GM18951 (cell line): ENCODE measurements at regions not wholly inside any gene's neighbourhood (a gene's known extent, or its start where the extent isn't known, plus 50 kb on each side); places are given as distances from the start of the nearest gene placed in this dataset.

Source experiments
- POLR2A ChIP-seq: IDR thresholded peaks from 4 replicates; pipeline ENCODE4 v1.6.1; 2011; ENCODE audit warnings: mild to moderate bottlenecking; ENCODE audit not compliant: insufficient read length, insufficient read depth; ENCODE audit errors: extremely low read depth
- in situ Hi-C: fragments of 300-500 bp; cut with MboI; formaldehyde crosslinking; loops from one replicate; pipeline ENCODE4 v1.12.0; 2022; ENCODE audit warnings: low sequenced_read_pairs, mixed read lengths, inconsistent platforms; ENCODE audit not compliant: unreplicated experiment

GRCh38 chr3:144237351-144237750 lies 265.7 kb downstream of the DIPK2A start:
- no peak for TF ChIP-seq POLR2A
- in situ Hi-C loops: no loop called here

GRCh38 chr3:144241404-144241803 lies 269.8 kb downstream of the DIPK2A start:
- TF ChIP-seq POLR2A: no peak
- in situ Hi-C loops: no loop called here

GRCh38 chr3:144242747-144243146 lies 271.1 kb downstream of the DIPK2A start:
- TF ChIP-seq POLR2A: no peak
- in situ Hi-C loops: no loop called here

GRCh38 chr3:144244662-144245061 lies 273.0 kb downstream of the DIPK2A start:
- no peak for TF ChIP-seq POLR2A
- in situ Hi-C loops: no loop called here

GRCh38 chr3:144252896-144253295 lies 281.3 kb downstream of the DIPK2A start:
- in situ Hi-C loops: no loop called here
- no peak for TF ChIP-seq POLR2A

- no peak for TF ChIP-seq POLR2A
- in situ Hi-C loops: no loop called here
These were observed 285.8 kb downstream of the DIPK2A start for GRCh38 chr3:144257381-144257780.

- TF ChIP-seq POLR2A: no peak
- in situ Hi-C loops: no loop called here
These were observed 287.6 kb downstream of the DIPK2A start for GRCh38 chr3:144259267-144259666.

- in situ Hi-C loops: no loop called here
- TF ChIP-seq POLR2A: no peak
These were observed 292.1 kb downstream of the DIPK2A start for GRCh38 chr3:144263706-144264105.

- no peak for TF ChIP-seq POLR2A
- in situ Hi-C loops: no loop called here
These were observed 292.7 kb downstream of the DIPK2A start for GRCh38 chr3:144264350-144264749.

GRCh38 chr3:144264794-144265193 lies 293.2 kb downstream of the DIPK2A start:
- TF ChIP-seq POLR2A: no peak
- in situ Hi-C loops: no loop called here

- in situ Hi-C loops: no loop called here
- no peak for TF ChIP-seq POLR2A
These were observed 294.0 kb downstream of the DIPK2A start for GRCh38 chr3:144265542-144266100.

- TF ChIP-seq POLR2A: no peak
- in situ Hi-C loops: no loop called here
These were observed 298.5 kb downstream of the DIPK2A start for GRCh38 chr3:144270100-144270499.

- TF ChIP-seq POLR2A: no peak
- in situ Hi-C loops: no loop called here
These were observed 301.1 kb downstream of the DIPK2A start for GRCh38 chr3:144272680-144273079.

GRCh38 chr3:144273601-144274000 lies 302.0 kb downstream of the DIPK2A start:
- TF ChIP-seq POLR2A: no peak
- in situ Hi-C loops: no loop called here

- in situ Hi-C loops: no loop called here
These were observed 303.4 kb downstream of the DIPK2A start for GRCh38 chr3:144275005-144275404.

More at GRCh38 chr3:144275005-144275404, 303.4 kb downstream of the DIPK2A start:
- no peak for TF ChIP-seq POLR2A
